GM18951 (cell line): ENCODE measurements at regions not wholly inside any gene's neighbourhood (a gene's known extent, or its start where the extent isn't known, plus 50 kb on each side); places are given as distances from the start of the nearest gene placed in this dataset.

Source experiments
- POLR2A ChIP-seq: IDR thresholded peaks from 4 replicates; pipeline ENCODE4 v1.6.1; 2011; ENCODE audit warnings: mild to moderate bottlenecking; ENCODE audit not compliant: insufficient read length, insufficient read depth; ENCODE audit errors: extremely low read depth
- in situ Hi-C: fragments of 300-500 bp; cut with MboI; formaldehyde crosslinking; loops from one replicate; pipeline ENCODE4 v1.12.0; 2022; ENCODE audit warnings: low sequenced_read_pairs, mixed read lengths, inconsistent platforms; ENCODE audit not compliant: unreplicated experiment

GRCh38 chr13:97892717-97893116 lies 60.8 kb upstream of the IPO5 start:
- TF ChIP-seq POLR2A: no peak

GRCh38 chr13:97895383-97895782 lies 58.1 kb upstream of the IPO5 start:
- no peak for TF ChIP-seq POLR2A
- in situ Hi-C loops: no loop called here

More at GRCh38 chr13:97892717-97893116, 60.8 kb upstream of the IPO5 start:
- in situ Hi-C loops: no loop called here

GRCh38 chr13:97896446-97896845 lies 57.0 kb upstream of the IPO5 start:
- in situ Hi-C loops: no loop called here
- no peak for TF ChIP-seq POLR2A

GRCh38 chr13:97901716-97902115 lies 51.8 kb upstream of the IPO5 start:
- in situ Hi-C loops: loop anchor here (10.0 kb wide), 1 partner anchor 47 kb away; no protein-coding TSS in a partner anchor
- TF ChIP-seq POLR2A: no peak
